ENCODE measurements at regions not wholly inside any gene's neighbourhood (a gene's known extent, or its start where the extent isn't known, plus 50 kb on each side); places are given as distances from the start of the nearest gene placed in this dataset.

DNA sequence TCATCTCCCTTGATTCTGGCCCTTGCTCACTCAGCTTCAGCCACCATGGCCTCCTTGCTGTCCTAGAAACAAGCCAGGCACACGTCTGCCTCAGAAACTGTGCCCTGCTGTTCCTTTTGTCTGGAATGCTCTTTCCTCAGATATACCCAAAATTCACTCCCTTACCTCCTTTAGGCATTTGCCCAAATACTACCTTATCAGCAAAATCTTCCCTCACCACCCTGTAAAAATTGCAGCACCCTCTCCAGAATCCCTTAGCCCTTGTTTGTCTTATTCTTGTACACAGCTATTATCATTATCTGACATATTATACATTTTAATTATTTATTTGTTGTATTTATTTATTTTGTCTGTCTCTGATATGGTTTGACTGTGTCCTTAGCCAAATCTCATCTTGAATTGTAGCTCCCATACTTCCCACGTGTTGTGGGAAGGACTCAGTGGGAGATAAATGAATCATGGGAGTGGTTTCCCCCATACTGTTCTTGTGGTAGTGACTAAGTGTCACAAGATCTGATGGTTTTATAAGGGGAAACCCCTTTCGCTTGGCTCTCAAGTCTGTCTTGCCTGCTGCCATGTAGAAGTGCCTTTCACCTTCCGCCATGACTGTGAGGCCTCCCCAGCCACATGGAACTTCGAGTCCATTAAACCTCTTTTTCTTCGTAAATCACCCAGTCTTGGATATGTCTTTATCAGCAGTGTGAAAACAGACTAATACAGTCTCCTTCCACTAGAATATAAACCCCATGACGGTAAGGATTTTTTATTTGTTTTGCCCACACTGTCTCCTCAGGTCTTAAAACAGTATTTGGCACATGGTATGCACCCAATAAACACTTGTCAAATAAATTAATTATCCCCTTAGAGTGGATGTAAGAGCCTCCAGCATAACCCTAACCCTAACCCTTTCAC, 60.0 kb upstream of the STT3B start:
- no peak for TF ChIP-seq CTCF (IDR thresholded peaks at IDR 0.05; ENCODE audit: unreplicated experiment)
- Mint-ChIP-seq H3K4me1 (no peaks in the 10 kb centered on the region), H3K27me3 (ENCODE audit: low read depth) (no peaks in the 10 kb centered on the region), H3K9me3 (no peaks in the 10 kb centered on the region), H3K27ac (no peak overlapping the region), H3K4me3 (no peak overlapping the region), H3K36me3 (no peaks in the 10 kb centered on the region)
- no peak for DNase-seq (ENCODE audit: low spot score in 2 of 2, unreplicated experiment in 2 of 2)

DNA sequence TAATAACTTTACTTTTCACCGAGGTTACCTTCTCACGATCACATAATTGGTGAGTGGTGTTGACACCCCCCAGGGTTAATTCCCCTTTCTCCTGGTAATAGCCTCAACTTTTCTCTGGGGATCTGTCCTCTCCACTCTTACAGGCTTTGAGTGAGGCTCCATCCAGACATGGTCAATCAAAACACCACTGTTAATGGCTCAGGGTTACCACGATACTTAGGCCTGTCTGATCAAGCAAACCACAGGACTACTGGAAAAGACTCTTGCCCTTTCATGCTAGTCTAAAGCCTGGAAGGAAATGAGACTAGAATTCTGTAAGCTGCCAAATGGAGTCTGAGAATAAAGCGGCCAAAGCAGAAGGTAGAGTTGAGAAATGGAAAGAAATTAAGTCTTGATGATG, 56.5 kb upstream of the STT3B start:
- no peak overlapping the region for H3K27ac Mint-ChIP-seq
- TF ChIP-seq CTCF (IDR thresholded peaks at IDR 0.05; ENCODE audit: unreplicated experiment), result no peak
- H3K4me3 Mint-ChIP-seq, result no peak overlapping the region

DNA sequence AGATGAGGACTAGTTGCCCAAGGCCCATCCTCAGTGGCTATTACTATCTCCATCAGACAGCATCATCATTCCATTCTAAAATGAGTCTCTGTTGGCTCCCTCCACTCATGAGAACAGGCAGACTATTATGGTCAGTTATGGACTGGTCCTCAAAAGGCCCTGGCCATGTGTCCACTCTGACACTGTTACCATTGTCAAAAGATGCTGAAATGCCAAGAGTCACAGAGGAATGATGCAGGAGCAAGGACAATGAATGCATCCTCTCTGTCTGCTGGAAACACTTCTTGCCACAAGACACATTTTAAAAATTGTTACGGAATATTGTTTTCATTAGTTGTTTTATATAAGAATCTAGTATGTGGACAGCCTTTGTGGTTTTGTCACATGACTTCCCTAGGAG, 53.3 kb upstream of the STT3B start:
- Mint-ChIP-seq H3K9me3 (peaks cover 9% of the 10 kb centered on the region), H3K4me3 (no peak overlapping the region), H3K27me3 (ENCODE audit: low read depth) (no peaks in the 10 kb centered on the region), H3K4me1 (peaks cover 27% of the 10 kb centered on the region), H3K27ac (no peak overlapping the region), H3K36me3 (no peaks in the 10 kb centered on the region)
- TF ChIP-seq CTCF (IDR thresholded peaks at IDR 0.05; ENCODE audit: unreplicated experiment), result no peak
- DNase-seq (ENCODE audit: low spot score in 2 of 2, unreplicated experiment in 2 of 2), result no peak

More for the DNA sequence above, 56.5 kb upstream of the STT3B start:
- Mint-ChIP-seq H3K27me3 (ENCODE audit: low read depth) (no peaks in the 10 kb centered on the region), H3K4me1 (peaks cover 10% of the 10 kb centered on the region), H3K36me3 (no peaks in the 10 kb centered on the region), H3K9me3 (peaks cover 9% of the 10 kb centered on the region)
- no peak for DNase-seq (ENCODE audit: low spot score in 2 of 2, unreplicated experiment in 2 of 2)

DNA sequence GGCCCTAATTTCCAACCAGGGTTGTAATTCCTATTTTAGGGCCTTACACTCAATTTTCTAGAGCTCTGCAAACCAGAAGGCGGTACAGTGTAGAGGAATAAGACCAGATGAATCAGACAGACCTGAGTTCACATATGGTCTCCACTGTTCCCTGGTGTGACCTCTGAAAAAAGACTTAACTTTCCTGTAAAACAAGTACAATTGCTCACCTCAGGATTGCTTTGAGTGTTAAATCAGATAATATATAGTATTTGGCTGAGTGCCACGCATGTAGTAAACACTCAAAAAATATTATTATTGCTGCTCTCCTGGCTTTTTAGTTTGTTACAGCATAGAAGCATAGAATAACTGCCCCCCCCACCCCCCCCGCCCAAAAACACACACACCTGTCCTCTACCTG, 51.0 kb upstream of the STT3B start:
- no peak for DNase-seq (ENCODE audit: low spot score in 2 of 2, unreplicated experiment in 2 of 2)
- TF ChIP-seq CTCF (IDR thresholded peaks at IDR 0.05; ENCODE audit: unreplicated experiment), result no peak
- H3K27ac Mint-ChIP-seq, result no peak overlapping the region
- H3K36me3 Mint-ChIP-seq, result no peaks in the 10 kb centered on the region
- peaks cover 9% of the 10 kb centered on the region for H3K9me3 Mint-ChIP-seq
- no peaks in the 10 kb centered on the region for H3K27me3 Mint-ChIP-seq (ENCODE audit: low read depth)
- no peak overlapping the region for H3K4me3 Mint-ChIP-seq
- H3K4me1 Mint-ChIP-seq, result peaks cover 33% of the 10 kb centered on the region

DNA sequence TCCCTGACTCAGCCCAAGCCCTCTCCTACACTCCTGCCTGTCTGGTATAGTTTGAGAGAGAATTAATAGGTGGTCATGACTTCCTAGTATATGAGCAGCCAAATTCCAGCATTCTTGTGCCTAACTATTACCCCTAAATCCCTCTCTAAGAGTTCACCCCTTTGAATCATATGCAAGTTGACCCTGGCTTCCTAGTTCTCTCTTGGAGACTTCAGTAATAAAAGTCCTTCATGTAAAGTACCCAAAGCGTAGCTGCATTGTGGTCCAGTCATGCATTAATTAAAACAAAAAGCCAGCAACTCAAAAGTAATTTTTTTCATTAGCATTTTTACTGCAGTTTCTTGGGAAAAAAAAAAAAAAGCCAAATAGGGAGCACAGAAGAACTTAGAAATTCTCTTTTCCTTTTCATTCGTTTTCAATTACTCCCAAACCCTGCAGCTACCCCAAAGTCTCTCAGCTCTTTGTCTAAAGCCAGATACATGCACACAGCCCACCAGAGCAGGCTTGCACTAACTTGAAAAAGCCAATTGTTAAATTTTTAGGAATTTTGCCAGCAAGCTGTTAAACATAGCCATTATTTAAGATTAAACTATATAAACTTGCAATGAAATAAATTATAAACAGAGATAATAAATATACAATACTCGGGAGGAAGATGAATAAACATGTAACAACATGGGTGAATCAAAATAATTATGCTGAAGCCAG, 50.1 kb upstream of the STT3B start:
- H3K27ac Mint-ChIP-seq, result peak overlapping the region; percentile 68
- no peaks in the 10 kb centered on the region for H3K27me3 Mint-ChIP-seq (ENCODE audit: low read depth)
- H3K36me3 Mint-ChIP-seq, result no peaks in the 10 kb centered on the region
- DNase-seq (ENCODE audit: low spot score in 2 of 2, unreplicated experiment in 2 of 2), result no peak
- peaks cover 33% of the 10 kb centered on the region for H3K4me1 Mint-ChIP-seq
- peaks cover 9% of the 10 kb centered on the region for H3K9me3 Mint-ChIP-seq
- no peak for TF ChIP-seq CTCF (IDR thresholded peaks at IDR 0.05; ENCODE audit: unreplicated experiment)
- no peak overlapping the region for H3K4me3 Mint-ChIP-seq

Small RNAs in the stretch of these regions (microRNA-seq; reads per million reads assigned to microRNA genes)
- gene MIR466, result 107 reads per million, percentile 63 among the genes with 10 or more reads in this experiment
